GM12892 (cell line): ENCODE measurements at regions not wholly inside any gene's neighbourhood (a gene's known extent, or its start where the extent isn't known, plus 50 kb on each side); places are given as distances from the start of the nearest gene placed in this dataset.
"Not testable (repeated sequence)": the region's sequence is repeated elsewhere in the genome, so short reads cannot be mapped to it uniquely, and the experiment has no call there.

Source experiments
- DNase-seq: peaks from one replicate; pipeline ENCODE4 v3.0.0; 2011; ENCODE audit not compliant: insufficient read length
- FAIRE-seq: peaks from 2 replicates; lab custom pipeline; 2011; peaks lifted over from hg19 to GRCh38; lab: Jason Lieb, UNC
- POLR2A ChIP-seq: IDR thresholded peaks from 2 replicates; pipeline ENCODE4 v1.6.1; 2011; ENCODE audit warnings: low read depth, low read length, control low read depth
- POLR2AphosphoS5 ChIP-seq: IDR thresholded peaks from 2 replicates; pipeline ENCODE4 v1.6.1; 2011; ENCODE audit warnings: low read depth, low read length, control low read depth
- TAF1 ChIP-seq: IDR thresholded peaks from 2 replicates; pipeline ENCODE4 v1.6.1; 2011; ENCODE audit warnings: low read depth, mild to moderate bottlenecking, control low read depth, low read length, borderline replicate concordance

- FAIRE-seq = no peak
- TF ChIP-seq POLR2AphosphoS5 (no peak), TAF1 (no peak), POLR2A (no peak)
- DNase-seq = no peak
Measured at GRCh38 chr10:33084453-33084852, 126.4 kb upstream of the ITGB1 start.

- no peak for FAIRE-seq
- TF ChIP-seq TAF1 = no peak
- no peak for TF ChIP-seq POLR2AphosphoS5
- TF ChIP-seq POLR2A = no peak
- no peak for DNase-seq
Measured at GRCh38 chr10:33082373-33082895, 124.4 kb upstream of the ITGB1 start.

- not testable (repeated sequence) for DNase-seq, FAIRE-seq
Measured at GRCh38 chr10:33080467-33080866, 122.4 kb upstream of the ITGB1 start.

- FAIRE-seq (no peak), DNase-seq (no peak)
- no peak for TF ChIP-seq TAF1
- TF ChIP-seq POLR2AphosphoS5 = no peak
- no peak for TF ChIP-seq POLR2A
Measured at GRCh38 chr10:33074443-33074842, 116.4 kb upstream of the ITGB1 start.

- no peak for DNase-seq
- no peak for TF ChIP-seq TAF1
- TF ChIP-seq POLR2A = no peak
- no peak for TF ChIP-seq POLR2AphosphoS5
- no peak for FAIRE-seq
Measured at GRCh38 chr10:33073641-33074415, 115.8 kb upstream of the ITGB1 start.

GRCh38 chr10:33071857-33072256 is 113.8 kb upstream of the ITGB1 start:
- DNase-seq (no peak), FAIRE-seq (no peak)
- TF ChIP-seq POLR2AphosphoS5 = no peak
- TF ChIP-seq TAF1 = no peak
- no peak for TF ChIP-seq POLR2A

GRCh38 chr10:33070101-33070500 is 112.1 kb upstream of the ITGB1 start:
- no peak for FAIRE-seq
- no peak for DNase-seq
- no peak for TF ChIP-seq TAF1
- TF ChIP-seq POLR2A = no peak
- no peak for TF ChIP-seq POLR2AphosphoS5

GRCh38 chr10:33067917-33068316 is 109.9 kb upstream of the ITGB1 start:
- FAIRE-seq = no peak
- no peak for DNase-seq

GRCh38 chr10:33067481-33067880 is 109.5 kb upstream of the ITGB1 start:
- FAIRE-seq (no peak), DNase-seq (no peak)

More at GRCh38 chr10:33067917-33068316, 109.9 kb upstream of the ITGB1 start:
- TF ChIP-seq POLR2A (no peak), TAF1 (no peak), POLR2AphosphoS5 (no peak)

GRCh38 chr10:33066558-33067236 is 108.7 kb upstream of the ITGB1 start:
- FAIRE-seq (no peak), DNase-seq (no peak)
- TF ChIP-seq TAF1 (no peak), POLR2AphosphoS5 (no peak), POLR2A (no peak)

More at GRCh38 chr10:33067481-33067880, 109.5 kb upstream of the ITGB1 start:
- TF ChIP-seq TAF1 (no peak), POLR2AphosphoS5 (no peak), POLR2A (no peak)

GRCh38 chr10:33065111-33065510 is 107.1 kb upstream of the ITGB1 start:
- TF ChIP-seq POLR2A = no peak
- TF ChIP-seq POLR2AphosphoS5 = no peak
- no peak for TF ChIP-seq TAF1
- no peak for FAIRE-seq

More at GRCh38 chr10:33065111-33065510, 107.1 kb upstream of the ITGB1 start:
- DNase-seq = no peak
